Caco-2 (cell line): ENCODE measurements at regions not wholly inside any gene's neighbourhood (a gene's known extent, or its start where the extent isn't known, plus 50 kb on each side); places are given as distances from the start of the nearest gene placed in this dataset.

ENCODE experiments used
- BruUV-seq: library from RNA; stranded (reverse); fragments of 400-500 nt; replicated peaks from 2 replicates; lab custom pipeline; 2021; lab: Mats Ljungman, UMichigan
- CTCF ChIA-PET: fragments of 300-600 bp; sonication (Branson Sonifier 250); formaldehyde crosslinking; loops from one replicate; lab custom pipeline; 2022; ENCODE audit warnings: antibody characterized with exemption; lab: Charles Lee
- POLR2A ChIA-PET: fragments of 300-600 bp; sonication (Branson Sonifier 250); formaldehyde crosslinking; loops from one replicate; lab custom pipeline; 2022; ENCODE audit warnings: antibody characterized with exemption; lab: Charles Lee
- DNase-seq, 2 experiments: peaks; one replicate each; pipeline versions ENCODE4 v3.0.0 to v3.0.0-alpha.2; 2020 to 2022
- H3K27me3 ChIP-seq: replicated peaks from 2 replicates; pipeline ENCODE4 v1.6.0; 2011; ENCODE audit warnings: low read length; ENCODE audit not compliant: control insufficient read depth, insufficient read depth
- H3K36me3 ChIP-seq: 2 replicates; pipeline ENCODE4 v1.5.1; 2011; ENCODE audit warnings: low read length; ENCODE audit not compliant: control insufficient read depth, insufficient read depth
- H3K4me1 ChIP-seq: fragments of 250-450 bp; sonication (Bioruptor Pico); 2 replicates; pipeline ENCODE4 v1.5.1; 2020; ENCODE audit warnings: mild to moderate bottlenecking
- H3K4me3 ChIP-seq: 2 replicates; pipeline ENCODE4 v1.5.1; 2011; ENCODE audit warnings: low read depth, mild to moderate bottlenecking, control low read depth, low read length
- H3K9me3 ChIP-seq: fragments of 250-450 bp; sonication (Bioruptor Pico); 2 replicates; pipeline ENCODE4 v1.5.1; 2020; ENCODE audit warnings: mild to moderate bottlenecking, moderate library complexity
- H3K27ac Mint-ChIP-seq: one replicate; pipeline ENCODE4 v1.8.0; 2022; ENCODE audit warnings: mixed read lengths; ENCODE audit not compliant: unreplicated experiment
- H3K27me3 Mint-ChIP-seq: one replicate; pipeline ENCODE4 v1.8.0; 2022; ENCODE audit warnings: mixed read lengths; ENCODE audit not compliant: insufficient read depth, unreplicated experiment
- H3K36me3 Mint-ChIP-seq: one replicate; pipeline ENCODE4 v1.8.0; 2022; ENCODE audit warnings: mild to moderate bottlenecking, mixed read lengths; ENCODE audit not compliant: insufficient read depth, unreplicated experiment
- H3K4me1 Mint-ChIP-seq: one replicate; pipeline ENCODE4 v1.8.0; 2022; ENCODE audit warnings: low read depth, mixed read lengths; ENCODE audit not compliant: unreplicated experiment
- H3K4me3 Mint-ChIP-seq: one replicate; pipeline ENCODE4 v1.8.0; 2022; ENCODE audit warnings: mild to moderate bottlenecking, moderate library complexity, mixed read lengths; ENCODE audit not compliant: unreplicated experiment
- H3K9me3 Mint-ChIP-seq: one replicate; pipeline ENCODE4 v1.8.0; 2022; ENCODE audit warnings: mixed read lengths; ENCODE audit not compliant: unreplicated experiment
- CTCF ChIP-seq, 2 experiments: fragments of 200-600 bp in 1 of 2; IDR thresholded peaks; 1 replicate in 1 of 2; 2 replicates in 1 of 2; pipeline versions ENCODE4 v1.5.1 to v1.8.0; 2011 to 2022; ENCODE audit warnings: antibody characterized with exemption in 1 of 2, control low read depth in 1 of 2, inconsistent platforms in 1 of 2, low read depth in 1 of 2, low read length in 1 of 2, mild to moderate bottlenecking in 1 of 2, moderate library complexity in 1 of 2; ENCODE audit not compliant: insufficient read depth in 1 of 2, severe bottlenecking in 1 of 2, unreplicated experiment in 1 of 2
- intact Hi-C: fragments of 100-400 bp; cut with micrococcal nuclease; formaldehyde crosslinking; loops from one replicate; pipeline ENCODE4 v1.10.0; 2022; ENCODE audit not compliant: unreplicated experiment

GRCh38 chr15:29320420-29320819, 50.8 kb upstream of the NSMCE3 start:
- CTCF ChIA-PET, result no interaction called here
- Histone ChIP-seq H3K27me3 (no peaks in the 10 kb centered on the region), H3K4me1 (no peaks in the 10 kb centered on the region), H3K9me3 (0 out of 2 replicates have a peak, but pooled peaks cover 1% of the 10 kb centered on the region), H3K36me3 (no peaks in the 10 kb centered on the region), H3K4me3 (no peak overlapping the region)
- Mint-ChIP-seq H3K27me3 (peaks cover 5% of the 10 kb centered on the region), H3K9me3 (peaks cover 18% of the 10 kb centered on the region), H3K4me1 (no peaks in the 10 kb centered on the region), H3K4me3 (no peak overlapping the region), H3K27ac (no peak overlapping the region), H3K36me3 (no peaks in the 10 kb centered on the region)
- no TSS peak for BruUV-seq
- no peak for DNase-seq
- POLR2A ChIA-PET, result no interaction called here
- TF ChIP-seq CTCF (IDR thresholded peaks at IDR 0.05; ENCODE audit: insufficient read depth in 1 of 2, low read depth in 1 of 2, low read length in 1 of 2, severe bottlenecking in 1 of 2, unreplicated experiment in 1 of 2), result no peak
- intact Hi-C loops, result no loop called here

GRCh38 chr15:29319823-29320222, 50.2 kb upstream of the NSMCE3 start:
- no peaks in the 10 kb centered on the region for H3K36me3 Mint-ChIP-seq
- H3K27ac Mint-ChIP-seq, result no peak overlapping the region
- Histone ChIP-seq H3K36me3 (no peaks in the 10 kb centered on the region), H3K4me3 (no peak overlapping the region), H3K27me3 (no peaks in the 10 kb centered on the region), H3K4me1 (no peaks in the 10 kb centered on the region), H3K9me3 (no peaks in the 10 kb centered on the region)
- H3K4me1 Mint-ChIP-seq, result no peaks in the 10 kb centered on the region
- BruUV-seq, result no TSS peak
- peaks cover 5% of the 10 kb centered on the region for H3K27me3 Mint-ChIP-seq
- H3K9me3 Mint-ChIP-seq, result peaks cover 12% of the 10 kb centered on the region
- no peak for DNase-seq
- intact Hi-C loops, result no loop called here
- CTCF ChIA-PET, result no interaction called here
- POLR2A ChIA-PET, result no interaction called here
- no peak for TF ChIP-seq CTCF (IDR thresholded peaks at IDR 0.05; ENCODE audit: insufficient read depth in 1 of 2, low read depth in 1 of 2, low read length in 1 of 2, severe bottlenecking in 1 of 2, unreplicated experiment in 1 of 2)
- no peak overlapping the region for H3K4me3 Mint-ChIP-seq
